ENCODE measurements at regions not wholly inside any gene's neighbourhood (a gene's known extent, or its start where the extent isn't known, plus 50 kb on each side); places are given as distances from the start of the nearest gene placed in this dataset.

GRCh38 chr2:6590442-6590841 lies 275.3 kb downstream of the CMPK2 start:
- H3K27ac ChIP-seq (ENCODE audit: low read depth, low read length): no peak overlapping the region

More at GRCh38 chr2:6590442-6590841, 275.3 kb downstream of the CMPK2 start:
- H3K9me2 ChIP-seq (ENCODE audit: insufficient read depth): no peaks in the 10 kb centered on the region
- no peak overlapping the region; the same call in 1 of the 2 replicates for H3K4me2 ChIP-seq (ENCODE audit: low read length)
- no peak overlapping the region for H3K4me3 ChIP-seq (replicated peaks in 1 of 2; ENCODE audit: low read depth in 1 of 2, low read length in 2 of 2)
- no peak overlapping the region for H3K9ac ChIP-seq (ENCODE audit: low read length)
- H3K27me3 ChIP-seq (ENCODE audit: insufficient read depth, low read length): no peaks in the 10 kb centered on the region
- no peak for ATAC-seq
- H3K4me1 ChIP-seq (ENCODE audit: control insufficient read depth in 1 of 2, insufficient read depth in 2 of 2, low read length in 2 of 2): peaks cover 0 to 6% of the 10 kb centered on the region in 2 experiments; a peak in 1 of 4 replicates
- DNase-seq (ENCODE audit: low read depth, low spot score): no peak
- ChIA-PET CTCF (no interaction called here), POLR2A (no interaction called here), RAD21 (ENCODE audit: low non-redundant PET in 1 of 2, low total read pairs in 2 of 2, uncharacterized antibody in 2 of 2, unreplicated experiment in 2 of 2) (no interaction called here)
- H3K9me3 ChIP-seq (ENCODE audit: control insufficient read depth in 1 of 2, insufficient read depth in 1 of 2, low read depth in 1 of 2, low read length in 2 of 2): no peaks in the 10 kb centered on the region; a peak in 1 of 4 replicates
- no peaks in the 10 kb centered on the region for H3K36me3 ChIP-seq (ENCODE audit: control insufficient read depth in 1 of 2, insufficient read depth in 2 of 2, low read length in 2 of 2)
- H2AFZ ChIP-seq (ENCODE audit: low read depth, low read length, poor library complexity, severe bottlenecking): no peak overlapping the region
- TF ChIP-seq CEBPB (IDR thresholded peaks at IDR 0.05; ENCODE audit: low read depth) (no peak), SIN3A (IDR thresholded peaks at IDR 0.05; ENCODE audit: low read depth) (no peak), ZFX (IDR thresholded peaks at IDR 0.05) (no peak), ZNF274 (IDR thresholded peaks at IDR 0.05; ENCODE audit: low read depth, low read length) (no peak), YY1 (IDR thresholded peaks at IDR 0.05; ENCODE audit: extremely low read depth, insufficient replicate concordance, low read depth, low read length) (no peak), EGR1 (IDR thresholded peaks at IDR 0.05; ENCODE audit: low read depth) (no peak), EZH2phosphoT487 (IDR thresholded peaks at IDR 0.05; ENCODE audit: borderline replicate concordance) (no peak), ELF1 (IDR thresholded peaks at IDR 0.05; ENCODE audit: borderline replicate concordance, low read depth) (no peak), POLR2A (IDR thresholded peaks at IDR 0.05; ENCODE audit: borderline replicate concordance, extremely low read depth, insufficient read depth, insufficient read length) (no peak), CBX3 (IDR thresholded peaks at IDR 0.05; ENCODE audit: low read depth) (no peak), POLR2AphosphoS5 (IDR thresholded peaks at IDR 0.05; ENCODE audit: low read depth, low read length) (no peak), TCF7L2 (IDR thresholded peaks at IDR 0.05; ENCODE audit: borderline replicate concordance, extremely low read depth, insufficient read depth, insufficient read length) (no peak), JUND (IDR thresholded peaks at IDR 0.05) (no peak), ZBTB33 (IDR thresholded peaks at IDR 0.05; ENCODE audit: extremely low read depth, insufficient replicate concordance, low read length) (no peak), RAD21 (IDR thresholded peaks at IDR 0.05; ENCODE audit: low read depth) (no peak), REST (IDR thresholded peaks at IDR 0.05; ENCODE audit: low read depth) (no peak)
- TF ChIP-seq, protein P1, sequence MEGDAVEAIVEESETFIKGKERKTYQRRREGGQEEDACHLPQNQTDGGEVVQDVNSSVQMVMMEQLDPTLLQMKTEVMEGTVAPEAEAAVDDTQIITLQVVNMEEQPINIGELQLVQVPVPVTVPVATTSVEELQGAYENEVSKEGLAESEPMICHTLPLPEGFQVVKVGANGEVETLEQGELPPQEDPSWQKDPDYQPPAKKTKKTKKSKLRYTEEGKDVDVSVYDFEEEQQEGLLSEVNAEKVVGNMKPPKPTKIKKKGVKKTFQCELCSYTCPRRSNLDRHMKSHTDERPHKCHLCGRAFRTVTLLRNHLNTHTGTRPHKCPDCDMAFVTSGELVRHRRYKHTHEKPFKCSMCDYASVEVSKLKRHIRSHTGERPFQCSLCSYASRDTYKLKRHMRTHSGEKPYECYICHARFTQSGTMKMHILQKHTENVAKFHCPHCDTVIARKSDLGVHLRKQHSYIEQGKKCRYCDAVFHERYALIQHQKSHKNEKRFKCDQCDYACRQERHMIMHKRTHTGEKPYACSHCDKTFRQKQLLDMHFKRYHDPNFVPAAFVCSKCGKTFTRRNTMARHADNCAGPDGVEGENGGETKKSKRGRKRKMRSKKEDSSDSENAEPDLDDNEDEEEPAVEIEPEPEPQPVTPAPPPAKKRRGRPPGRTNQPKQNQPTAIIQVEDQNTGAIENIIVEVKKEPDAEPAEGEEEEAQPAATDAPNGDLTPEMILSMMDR (IDR thresholded peaks at IDR 0.05 in 2 of 3, conservative IDR thresholded peaks at IDR 0.05 in 1 of 3; ENCODE audit: borderline replicate concordance in 1 of 3, insufficient read depth in 1 of 3, low read depth in 2 of 3, low read length in 2 of 3): no peak
- TF ChIP-seq, protein P2, sequence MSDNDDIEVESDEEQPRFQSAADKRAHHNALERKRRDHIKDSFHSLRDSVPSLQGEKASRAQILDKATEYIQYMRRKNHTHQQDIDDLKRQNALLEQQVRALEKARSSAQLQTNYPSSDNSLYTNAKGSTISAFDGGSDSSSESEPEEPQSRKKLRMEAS (IDR thresholded peaks at IDR 0.05): no peak
- no peaks in the 10 kb centered on the region for H3K79me2 ChIP-seq (ENCODE audit: insufficient read depth, low read length)
- BruUV-seq (replicated peaks): no TSS peak
- intact Hi-C loops (cut with micrococcal nuclease): no loop called here
- no peaks in the 10 kb centered on the region for H4K20me1 ChIP-seq (ENCODE audit: insufficient read depth)

Measured in HCT116 (cell line).